GM19328 (cell line): ENCODE measurements at regions not wholly inside any gene's neighbourhood (a gene's known extent, or its start where the extent isn't known, plus 50 kb on each side); places are given as distances from the start of the nearest gene placed in this dataset.

Experiments
- ATAC-seq: cut with Tn5 transposase; IDR thresholded peaks from one replicate; pipeline ENCODE4 v1.9.1; 2021; ENCODE audit warnings: mild to moderate bottlenecking, moderate library complexity; ENCODE audit not compliant: unreplicated experiment

- no peak for ATAC-seq
These were observed 200.6 kb upstream of the POU2AF2 start for GRCh38 chr11:111044751-111045406.

- ATAC-seq, result no peak
These were observed 205.5 kb upstream of the POU2AF2 start for GRCh38 chr11:111039982-111040381.

- ATAC-seq, result no peak
These were observed 209.8 kb upstream of the POU2AF2 start for GRCh38 chr11:111035746-111036145.

- no peak for ATAC-seq
These were observed 219.3 kb upstream of the POU2AF2 start for GRCh38 chr11:111026241-111026640.

- ATAC-seq, result no peak
These were observed 224.4 kb upstream of the POU2AF2 start for GRCh38 chr11:111021131-111021530.

GRCh38 chr11:111019871-111020670 lies 225.5 kb upstream of the POU2AF2 start:
- ATAC-seq, result no peak

GRCh38 chr11:111019451-111019850 lies 226.1 kb upstream of the POU2AF2 start:
- no peak for ATAC-seq

- no peak for ATAC-seq
These were observed 227.0 kb upstream of the POU2AF2 start for GRCh38 chr11:111018566-111018965.

GRCh38 chr11:111012491-111012890 lies 233.0 kb upstream of the POU2AF2 start:
- no peak for ATAC-seq

GRCh38 chr11:111011275-111011594 lies 234.3 kb upstream of the POU2AF2 start:
- ATAC-seq, result no peak

GRCh38 chr11:111010391-111011274 lies 234.9 kb upstream of the POU2AF2 start:
- ATAC-seq, result no peak

- ATAC-seq, result no peak
These were observed 239.3 kb upstream of the POU2AF2 start for GRCh38 chr11:111006227-111006626.

- no peak for ATAC-seq
These were observed 243.4 kb upstream of the POU2AF2 start for GRCh38 chr11:111001986-111002611.

GRCh38 chr11:111001081-111001430 lies 244.5 kb upstream of the POU2AF2 start:
- no peak for ATAC-seq

- ATAC-seq, result no peak
These were observed 245.0 kb upstream of the POU2AF2 start for GRCh38 chr11:111000400-111001080.

- ATAC-seq, result no peak
These were observed 253.0 kb upstream of the POU2AF2 start for GRCh38 chr11:110992481-110992880.

- ATAC-seq, result no peak
These were observed 253.7 kb upstream of the POU2AF2 start for GRCh38 chr11:110991661-110992355.

- ATAC-seq, result no peak
These were observed 255.2 kb upstream of the POU2AF2 start for GRCh38 chr11:110990311-110990710.

GRCh38 chr11:110989428-110990133 lies 255.9 kb upstream of the POU2AF2 start:
- no peak for ATAC-seq
